ENCODE measurements at regions not wholly inside any gene's neighbourhood (a gene's known extent, or its start where the extent isn't known, plus 50 kb on each side); places are given as distances from the start of the nearest gene placed in this dataset.

- ATAC-seq = no peak
Observed at GRCh38 chr11:115047631-115048030, 369.3 kb downstream of the NXPE2 start.

- ATAC-seq = no peak
Observed at GRCh38 chr11:115049796-115050195, 371.5 kb downstream of the NXPE2 start.

- no peak for ATAC-seq
Observed at GRCh38 chr11:115050756-115051155, 372.4 kb downstream of the NXPE2 start.

GRCh38 chr11:115051938-115052590, 373.7 kb downstream of the NXPE2 start:
- ATAC-seq = no peak

GRCh38 chr11:115052601-115053000, 374.3 kb downstream of the NXPE2 start:
- no peak for ATAC-seq

- ATAC-seq = no peak
Observed at GRCh38 chr11:115054570-115055538, 376.5 kb downstream of the NXPE2 start.

- ATAC-seq = no peak
Observed at GRCh38 chr11:115056514-115056913, 378.2 kb downstream of the NXPE2 start.

GRCh38 chr11:115060840-115061239, 382.5 kb downstream of the NXPE2 start:
- ATAC-seq = no peak

GRCh38 chr11:115065314-115065713, 387.0 kb downstream of the NXPE2 start:
- ATAC-seq = no peak

- peak; percentile 18 to 27 for ATAC-seq
Observed at GRCh38 chr11:115065830-115066664, 387.7 kb downstream of the NXPE2 start.

GRCh38 chr11:115067471-115067870, 389.1 kb downstream of the NXPE2 start:
- no peak for ATAC-seq

GRCh38 chr11:115067900-115068530, 389.7 kb downstream of the NXPE2 start:
- no peak for ATAC-seq

GRCh38 chr11:115069599-115069998, 391.3 kb downstream of the NXPE2 start:
- no peak for ATAC-seq

- ATAC-seq = no peak
Observed at GRCh38 chr11:115075356-115075755, 397.0 kb downstream of the NXPE2 start.

GRCh38 chr11:115077740-115078139, 399.4 kb downstream of the NXPE2 start:
- ATAC-seq = no peak

- no peak for ATAC-seq
Observed at GRCh38 chr11:115078461-115079438, 400.4 kb downstream of the NXPE2 start.

GRCh38 chr11:115080923-115081680, 402.8 kb downstream of the NXPE2 start:
- no peak for ATAC-seq

- ATAC-seq = no peak
Observed at GRCh38 chr11:115081972-115082371, 403.6 kb downstream of the NXPE2 start.

- ATAC-seq = no peak
Observed at GRCh38 chr11:115083144-115083806, 404.9 kb downstream of the NXPE2 start.

GRCh38 chr11:115084231-115084630, 405.9 kb downstream of the NXPE2 start:
- no peak for ATAC-seq

All from activated CD4-positive, CD25-positive, alpha-beta regulatory T cell treated with anti-CD3 and anti-CD28 coated beads, Interleukin-2, amount 50 U/mL, for 24 hours (primary cell).